ENCODE measurements at regions not wholly inside any gene's neighbourhood (a gene's known extent, or its start where the extent isn't known, plus 50 kb on each side); places are given as distances from the start of the nearest gene placed in this dataset.

DNA sequence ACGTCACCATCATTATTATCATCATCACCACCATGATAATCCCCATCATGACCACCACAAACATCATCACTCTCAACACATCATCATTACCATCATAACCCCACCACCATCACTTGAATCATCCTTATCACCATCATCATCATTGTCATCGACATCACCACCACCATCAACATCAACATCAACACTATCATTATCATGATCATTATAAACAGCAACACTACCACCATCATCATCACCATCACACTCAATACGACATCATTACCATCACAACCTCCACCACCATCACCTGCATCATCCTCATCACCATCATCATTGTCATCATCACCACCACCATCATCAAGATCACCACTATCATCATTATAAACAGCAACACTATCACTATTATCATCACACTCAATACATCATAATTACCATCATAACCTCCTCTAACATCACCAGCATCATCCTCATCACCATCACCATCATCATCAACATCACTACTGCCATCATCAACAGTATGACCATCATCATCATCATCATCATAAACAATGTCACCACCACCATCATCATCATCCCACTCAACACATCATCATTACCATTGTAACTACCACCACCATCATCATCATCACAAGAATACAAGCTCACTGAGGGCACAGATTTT is 78.7 kb downstream of the MBD3L1 start:
- Mint-ChIP-seq H3K27ac (no peak overlapping the region), H3K9me3 (peaks cover 3 to 16% (median 9%) of the 10 kb centered on the region in 7 donors), H3K36me3 (no peaks in the 10 kb centered on the region), H3K27me3 (ENCODE audit: low read depth in 3 of 3) (peaks cover 0 to 3% (median 0%) of the 10 kb centered on the region in 3 donors), H3K4me3 (no peak overlapping the region), H3K4me1 (no peaks in the 10 kb centered on the region)
- intact Hi-C loops (cut with micrococcal nuclease), result no loop called here
- no peak overlapping the region for H2AFZ ChIP-seq (ENCODE audit: insufficient read depth, low read depth, low read length, poor library complexity, severe bottlenecking)
- H3K4me3 ChIP-seq (replicated peaks in 1 of 3; ENCODE audit: low read depth in 2 of 3, low read length in 3 of 3), result no peak overlapping the region
- no peaks in the 10 kb centered on the region for H3K36me3 ChIP-seq (replicated peaks in 1 of 2; ENCODE audit: control insufficient read depth in 1 of 2, insufficient read depth in 2 of 2, low read length in 2 of 2)
- TF ChIP-seq, protein P1, sequence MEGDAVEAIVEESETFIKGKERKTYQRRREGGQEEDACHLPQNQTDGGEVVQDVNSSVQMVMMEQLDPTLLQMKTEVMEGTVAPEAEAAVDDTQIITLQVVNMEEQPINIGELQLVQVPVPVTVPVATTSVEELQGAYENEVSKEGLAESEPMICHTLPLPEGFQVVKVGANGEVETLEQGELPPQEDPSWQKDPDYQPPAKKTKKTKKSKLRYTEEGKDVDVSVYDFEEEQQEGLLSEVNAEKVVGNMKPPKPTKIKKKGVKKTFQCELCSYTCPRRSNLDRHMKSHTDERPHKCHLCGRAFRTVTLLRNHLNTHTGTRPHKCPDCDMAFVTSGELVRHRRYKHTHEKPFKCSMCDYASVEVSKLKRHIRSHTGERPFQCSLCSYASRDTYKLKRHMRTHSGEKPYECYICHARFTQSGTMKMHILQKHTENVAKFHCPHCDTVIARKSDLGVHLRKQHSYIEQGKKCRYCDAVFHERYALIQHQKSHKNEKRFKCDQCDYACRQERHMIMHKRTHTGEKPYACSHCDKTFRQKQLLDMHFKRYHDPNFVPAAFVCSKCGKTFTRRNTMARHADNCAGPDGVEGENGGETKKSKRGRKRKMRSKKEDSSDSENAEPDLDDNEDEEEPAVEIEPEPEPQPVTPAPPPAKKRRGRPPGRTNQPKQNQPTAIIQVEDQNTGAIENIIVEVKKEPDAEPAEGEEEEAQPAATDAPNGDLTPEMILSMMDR (IDR thresholded peaks at IDR 0.05), result no peak
- H3K9ac ChIP-seq (ENCODE audit: insufficient read depth, low read length, poor library complexity, severe bottlenecking), result no peak overlapping the region
- no peaks in the 10 kb centered on the region for H3K4me1 ChIP-seq (ENCODE audit: control insufficient read depth in 1 of 2, insufficient read depth in 2 of 2, low read length in 2 of 2)
- WGBS (ENCODE audit: insufficient coverage), result 65% methylated on average over 3 of the region's 3 CpGs
- peaks cover 4 to 8% of the 10 kb centered on the region in 2 donors for H3K9me3 ChIP-seq (replicated peaks in 1 of 2; ENCODE audit: control insufficient read depth in 1 of 2, insufficient read depth in 1 of 2, low read length in 2 of 2)
- H3K27me3 ChIP-seq (ENCODE audit: control insufficient read depth in 2 of 2, insufficient read depth in 2 of 2, low read length in 2 of 2), result no peaks in the 10 kb centered on the region
- H4K20me1 ChIP-seq (ENCODE audit: insufficient read depth, low read length), result no peaks in the 10 kb centered on the region
- H3K79me2 ChIP-seq (ENCODE audit: insufficient read depth, low read length), result no peaks in the 10 kb centered on the region
- no peak overlapping the region for H3K27ac ChIP-seq (ENCODE audit: low read depth in 1 of 2, low read length in 2 of 2)
- DNase-seq, result no peak
- H3K4me2 ChIP-seq (replicated peaks; ENCODE audit: extremely low read depth, low read length, poor library complexity, severe bottlenecking), result no peak overlapping the region

GRCh38 chr19:8915997-8916396 is 83.8 kb downstream of the MBD3L1 start:
- no peaks in the 10 kb centered on the region for H3K36me3 ChIP-seq (replicated peaks in 1 of 2; ENCODE audit: control insufficient read depth in 1 of 2, insufficient read depth in 2 of 2, low read length in 2 of 2)
- no peak overlapping the region for H3K4me2 ChIP-seq (replicated peaks; ENCODE audit: extremely low read depth, low read length, poor library complexity, severe bottlenecking)
- H3K9me3 ChIP-seq (replicated peaks in 1 of 2; ENCODE audit: control insufficient read depth in 1 of 2, insufficient read depth in 1 of 2, low read length in 2 of 2), result no peaks in the 10 kb centered on the region
- Mint-ChIP-seq H3K27ac (no peak overlapping the region), H3K4me1 (no peaks in the 10 kb centered on the region), H3K27me3 (ENCODE audit: low read depth in 3 of 3) (no peaks in the 10 kb centered on the region), H3K36me3 (no peaks in the 10 kb centered on the region), H3K9me3 (peaks cover 1 to 11% (median 3%) of the 10 kb centered on the region in 7 donors), H3K4me3 (no peak overlapping the region)
- H4K20me1 ChIP-seq (ENCODE audit: insufficient read depth, low read length), result no peaks in the 10 kb centered on the region
- no peaks in the 10 kb centered on the region for H3K4me1 ChIP-seq (ENCODE audit: control insufficient read depth in 1 of 2, insufficient read depth in 2 of 2, low read length in 2 of 2)
- no peak for DNase-seq
- 76% methylated on average over 3 of the region's 4 CpGs for WGBS (ENCODE audit: insufficient coverage)
- intact Hi-C loops (cut with micrococcal nuclease), result no loop called here
- H3K4me3 ChIP-seq (replicated peaks in 1 of 3; ENCODE audit: low read depth in 2 of 3, low read length in 3 of 3), result no peak overlapping the region
- no peak overlapping the region for H3K9ac ChIP-seq (ENCODE audit: insufficient read depth, low read length, poor library complexity, severe bottlenecking)
- no peak overlapping the region for H2AFZ ChIP-seq (ENCODE audit: insufficient read depth, low read depth, low read length, poor library complexity, severe bottlenecking)
- no peaks in the 10 kb centered on the region for H3K27me3 ChIP-seq (ENCODE audit: control insufficient read depth in 2 of 2, insufficient read depth in 2 of 2, low read length in 2 of 2)
- H3K27ac ChIP-seq (ENCODE audit: low read depth in 1 of 2, low read length in 2 of 2), result no peak overlapping the region
- H3K79me2 ChIP-seq (ENCODE audit: insufficient read depth, low read length), result no peaks in the 10 kb centered on the region
- TF ChIP-seq, protein P1 (IDR thresholded peaks at IDR 0.05), result no peak
